Endodermal cell (in vitro differentiated cells): ENCODE measurements at regions not wholly inside any gene's neighbourhood (a gene's known extent, or its start where the extent isn't known, plus 50 kb on each side); places are given as distances from the start of the nearest gene placed in this dataset.

Experiments
- DNase-seq: peaks from one replicate; pipeline ENCODE4 v3.0.0-alpha.2; 2017
- H3K27ac ChIP-seq: 2 replicates; pipeline ENCODE4 v1.5.1; 2013; ENCODE audit warnings: mild to moderate bottlenecking, low read depth, low read length, moderate library complexity
- H3K27me3 ChIP-seq: 2 replicates; pipeline ENCODE4 v1.6.1; 2013; ENCODE audit warnings: mild to moderate bottlenecking, low read length, moderate library complexity; ENCODE audit not compliant: insufficient read depth, control insufficient read depth, poor library complexity, severe bottlenecking
- H3K36me3 ChIP-seq: 2 replicates; pipeline ENCODE4 v1.7.0; 2013; ENCODE audit warnings: mild to moderate bottlenecking, low read length, moderate library complexity; ENCODE audit not compliant: control insufficient read depth, insufficient read depth
- H3K4me1 ChIP-seq: one replicate; pipeline ENCODE4 v1.7.0; 2013; ENCODE audit warnings: low read length; ENCODE audit not compliant: control insufficient read depth, insufficient read depth
- H3K4me3 ChIP-seq: 2 replicates; pipeline ENCODE4 v1.5.1; 2013; ENCODE audit warnings: mild to moderate bottlenecking, low read length, moderate library complexity
- H3K9ac ChIP-seq: 2 replicates; pipeline ENCODE4 v1.6.1; 2013; ENCODE audit warnings: mild to moderate bottlenecking, low read length, moderate library complexity; ENCODE audit not compliant: poor library complexity, severe bottlenecking; ENCODE audit errors: extremely low read depth
- H3K9me3 ChIP-seq: 2 replicates; pipeline ENCODE4 v1.6.1; 2013; ENCODE audit warnings: mild to moderate bottlenecking, low read length, moderate library complexity; ENCODE audit not compliant: control insufficient read depth
- H3K27ac Mint-ChIP-seq: 2 replicates; pipeline ENCODE4 v1.8.0; 2020; ENCODE audit warnings: mixed read lengths
- H3K27me3 Mint-ChIP-seq: 2 replicates; pipeline ENCODE4 v1.8.0; 2021; ENCODE audit warnings: mild to moderate bottlenecking, mixed read lengths; ENCODE audit not compliant: insufficient read depth
- H3K36me3 Mint-ChIP-seq: 2 replicates; pipeline ENCODE4 v1.8.0; 2020; ENCODE audit warnings: low read depth, mixed read lengths
- H3K4me1 Mint-ChIP-seq: 2 replicates; pipeline ENCODE4 v1.8.0; 2020; ENCODE audit warnings: mixed read lengths
- H3K4me3 Mint-ChIP-seq: 2 replicates; pipeline ENCODE4 v1.8.0; 2020; ENCODE audit warnings: mild to moderate bottlenecking, moderate library complexity, mixed read lengths
- H3K9me3 Mint-ChIP-seq: 2 replicates; pipeline ENCODE4 v1.8.0; 2020; ENCODE audit warnings: mild to moderate bottlenecking, mixed read lengths
- WGBS, 2 experiments: methylation state at CpG; one replicate each; pipeline versions ENCODE4 v1.1.5 to v1.1.7; 2013; ENCODE audit warnings: missing lambda C conversion rate in 2 of 2, mixed read lengths in 1 of 2; ENCODE audit not compliant: insufficient coverage in 1 of 2, insufficient read length in 1 of 2; 5-methylcytosine and 5-hydroxymethylcytosine counted together
- TF ChIP-seq, protein P1 (sequence below): fragments of 200-600 bp; sonication (generic); conservative IDR thresholded peaks from 2 replicates; pipeline ENCODE4 v1.5.0; 2021; ENCODE audit warnings: antibody characterized with exemption, mild to moderate bottlenecking

DNA sequence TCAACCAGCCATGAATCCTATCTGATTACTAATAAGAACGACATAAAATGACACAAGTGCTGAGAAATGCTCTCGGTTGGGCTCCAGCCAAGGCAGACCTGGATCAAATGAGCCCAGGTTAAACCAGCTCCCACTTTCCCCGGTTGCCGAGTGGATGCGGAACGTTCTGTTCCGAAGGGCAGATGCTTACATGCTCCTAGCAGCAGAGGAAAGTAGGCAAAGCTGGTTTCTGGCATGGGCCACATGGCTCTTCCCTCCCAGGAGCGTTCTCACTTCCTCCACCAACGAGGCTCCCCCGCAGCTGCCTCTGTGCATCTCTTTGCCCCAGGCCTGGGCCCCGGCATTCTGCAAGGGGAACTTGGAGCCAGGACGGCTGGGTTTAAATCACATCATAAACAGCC lies 61.8 kb upstream of the SDK1 start:
- Histone ChIP-seq H3K9me3 (peaks cover 23% of the 10 kb centered on the region), H3K4me3 (no peak overlapping the region)
- WGBS, 2 experiments, result 88 to 95% methylated on average over 6 to 12 of the region's 12 CpGs

DNA sequence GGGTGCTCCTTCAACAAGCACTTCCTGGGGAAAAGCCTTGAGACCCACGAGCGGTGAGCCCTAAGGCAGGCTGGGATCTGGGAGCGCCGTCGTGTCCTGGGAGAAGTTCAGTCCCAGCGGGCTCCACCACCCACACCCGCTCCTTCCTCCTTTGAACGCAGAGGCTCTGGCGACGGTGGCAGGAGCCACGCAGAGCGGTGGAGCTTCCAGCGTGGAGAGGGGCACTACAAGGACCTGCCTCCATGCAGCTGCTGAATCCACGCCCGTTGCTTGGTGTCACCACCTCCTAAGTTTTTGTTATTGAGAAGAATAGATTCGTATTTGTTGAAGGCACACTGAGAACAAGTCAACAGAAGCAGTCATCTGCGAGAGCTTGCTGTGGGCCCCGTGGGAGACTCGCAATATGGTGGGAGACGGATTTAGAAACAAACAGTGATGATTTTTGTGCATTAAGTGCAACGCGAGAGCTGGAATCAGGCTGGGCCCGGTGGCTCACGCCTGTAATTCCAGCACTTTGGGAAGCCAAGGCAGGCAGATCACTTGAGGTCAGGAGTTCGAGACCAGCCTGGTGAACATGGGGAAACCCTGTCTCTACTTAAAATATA lies 60.1 kb upstream of the SDK1 start:
- no peak overlapping the region for H3K4me3 ChIP-seq
- no peak overlapping the region for H3K4me3 Mint-ChIP-seq
- peaks cover 13% of the 10 kb centered on the region for H3K9me3 Mint-ChIP-seq
- no peaks in the 10 kb centered on the region for H3K4me1 ChIP-seq
- peaks cover 13% of the 10 kb centered on the region for H3K9me3 ChIP-seq
- H3K36me3 ChIP-seq, result no peaks in the 10 kb centered on the region
- no peak for DNase-seq
- no peak overlapping the region for H3K9ac ChIP-seq
- H3K27me3 Mint-ChIP-seq, result peaks cover 20% of the 10 kb centered on the region
- H3K36me3 Mint-ChIP-seq, result no peaks in the 10 kb centered on the region
- peaks cover 20% of the 10 kb centered on the region for H3K4me1 Mint-ChIP-seq
- H3K27ac Mint-ChIP-seq, result no peak overlapping the region
- no peaks in the 10 kb centered on the region for H3K27me3 ChIP-seq
- TF ChIP-seq, protein P1, sequence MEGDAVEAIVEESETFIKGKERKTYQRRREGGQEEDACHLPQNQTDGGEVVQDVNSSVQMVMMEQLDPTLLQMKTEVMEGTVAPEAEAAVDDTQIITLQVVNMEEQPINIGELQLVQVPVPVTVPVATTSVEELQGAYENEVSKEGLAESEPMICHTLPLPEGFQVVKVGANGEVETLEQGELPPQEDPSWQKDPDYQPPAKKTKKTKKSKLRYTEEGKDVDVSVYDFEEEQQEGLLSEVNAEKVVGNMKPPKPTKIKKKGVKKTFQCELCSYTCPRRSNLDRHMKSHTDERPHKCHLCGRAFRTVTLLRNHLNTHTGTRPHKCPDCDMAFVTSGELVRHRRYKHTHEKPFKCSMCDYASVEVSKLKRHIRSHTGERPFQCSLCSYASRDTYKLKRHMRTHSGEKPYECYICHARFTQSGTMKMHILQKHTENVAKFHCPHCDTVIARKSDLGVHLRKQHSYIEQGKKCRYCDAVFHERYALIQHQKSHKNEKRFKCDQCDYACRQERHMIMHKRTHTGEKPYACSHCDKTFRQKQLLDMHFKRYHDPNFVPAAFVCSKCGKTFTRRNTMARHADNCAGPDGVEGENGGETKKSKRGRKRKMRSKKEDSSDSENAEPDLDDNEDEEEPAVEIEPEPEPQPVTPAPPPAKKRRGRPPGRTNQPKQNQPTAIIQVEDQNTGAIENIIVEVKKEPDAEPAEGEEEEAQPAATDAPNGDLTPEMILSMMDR, result no peak
- 92 to 95% methylated on average over 17 to 25 of the region's 25 CpGs for WGBS, 2 experiments
- no peak overlapping the region for H3K27ac ChIP-seq

More for the DNA sequence above, 61.8 kb upstream of the SDK1 start:
- no peaks in the 10 kb centered on the region for H3K27me3 ChIP-seq
- H3K36me3 ChIP-seq, result no peaks in the 10 kb centered on the region
- Mint-ChIP-seq H3K27ac (no peak overlapping the region), H3K4me3 (no peak overlapping the region), H3K4me1 (peaks cover 15% of the 10 kb centered on the region), H3K36me3 (no peaks in the 10 kb centered on the region), H3K9me3 (peaks cover 24% of the 10 kb centered on the region), H3K27me3 (peaks cover 30% of the 10 kb centered on the region)
- no peak overlapping the region for H3K9ac ChIP-seq
- H3K27ac ChIP-seq, result no peak overlapping the region
- TF ChIP-seq, protein P1, result no peak
- DNase-seq, result no peak
- H3K4me1 ChIP-seq, result no peaks in the 10 kb centered on the region

DNA sequence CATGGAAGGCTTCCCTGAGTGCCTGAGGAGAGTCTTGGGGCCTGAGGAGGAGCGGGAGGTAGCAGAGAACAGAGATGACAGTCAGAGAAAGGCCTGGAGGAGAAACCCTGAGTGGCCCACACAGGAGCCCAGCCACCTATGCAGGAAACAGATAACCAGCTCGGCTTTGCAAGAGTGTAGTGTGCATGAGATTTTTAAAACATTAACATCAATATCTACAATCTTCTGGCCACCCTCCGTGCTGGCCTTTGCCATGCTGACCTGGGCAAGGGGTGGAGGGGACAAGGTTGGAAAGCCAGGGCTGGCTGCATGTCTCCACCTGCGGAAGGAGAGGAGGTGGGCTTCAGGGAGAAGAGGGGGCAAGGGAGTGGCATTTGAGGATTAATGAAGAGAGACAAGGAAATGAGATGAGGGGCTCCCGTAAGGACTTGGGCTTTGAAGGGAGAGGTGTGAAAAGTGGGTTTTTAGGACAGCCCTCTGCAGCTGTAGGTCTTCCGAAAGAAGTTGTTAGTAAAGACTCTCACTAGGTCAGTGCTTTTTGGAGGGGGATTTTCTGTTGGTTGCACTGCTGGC lies 59.3 kb upstream of the SDK1 start:
- Histone ChIP-seq H3K9ac (no peak overlapping the region), H3K27ac (no peak overlapping the region), H3K9me3 (peaks cover 10% of the 10 kb centered on the region), H3K36me3 (no peaks in the 10 kb centered on the region), H3K4me3 (no peak overlapping the region), H3K4me1 (no peaks in the 10 kb centered on the region), H3K27me3 (no peaks in the 10 kb centered on the region)
- H3K27me3 Mint-ChIP-seq, result peaks cover 20% of the 10 kb centered on the region
- TF ChIP-seq, protein P1, result no peak
- 88 to 93% methylated on average over 3 to 6 of the region's 6 CpGs for WGBS, 2 experiments
- H3K4me3 Mint-ChIP-seq, result no peak overlapping the region
- peaks cover 20% of the 10 kb centered on the region for H3K4me1 Mint-ChIP-seq
- no peak for DNase-seq
- no peak overlapping the region for H3K27ac Mint-ChIP-seq
- peaks cover 9% of the 10 kb centered on the region for H3K9me3 Mint-ChIP-seq
- H3K36me3 Mint-ChIP-seq, result no peaks in the 10 kb centered on the region
